Stimulated activated CD4-positive, alpha-beta T cell treated with anti-CD3 and anti-CD28 coated beads, Interleukin-12 subunit alpha, Interleukin-12 subunit beta, amount 100 ng/mL, for 48 hours (primary cell): ENCODE measurements at regions not wholly inside any gene's neighbourhood (a gene's known extent, or its start where the extent isn't known, plus 50 kb on each side); places are given as distances from the start of the nearest gene placed in this dataset.
"Not testable (repeated sequence)": the region's sequence is repeated elsewhere in the genome, so short reads cannot be mapped to it uniquely, and the experiment has no call there.

ENCODE experiments used
- DNase-seq, 3 donors: peaks; one replicate each; pipeline ENCODE4 v3.0.0-alpha.2; 2020; ENCODE audit warnings: low read depth in 2 of 3, low spot score in 1 of 3

- DNase-seq = no peak
Measured at GRCh38 chrX:86887341-86887740, 630.3 kb upstream of the KLHL4 start.

- no peak for DNase-seq
Measured at GRCh38 chrX:86910027-86910426, 607.6 kb upstream of the KLHL4 start.

- no peak for DNase-seq
Measured at GRCh38 chrX:86910602-86911311, 606.8 kb upstream of the KLHL4 start.

- DNase-seq = no peak
Measured at GRCh38 chrX:86914569-86914968, 603.0 kb upstream of the KLHL4 start.

- DNase-seq = no peak
Measured at GRCh38 chrX:86917959-86918358, 599.6 kb upstream of the KLHL4 start.

GRCh38 chrX:86930419-86930818 lies 587.2 kb upstream of the KLHL4 start:
- no peak for DNase-seq

- DNase-seq = no peak
Measured at GRCh38 chrX:86935988-86936387, 581.6 kb upstream of the KLHL4 start.

- peak in 1 of 3 donors; percentile 4 for DNase-seq
Measured at GRCh38 chrX:86946569-86946968, 571.0 kb upstream of the KLHL4 start.

GRCh38 chrX:86964321-86964720 lies 553.3 kb upstream of the KLHL4 start:
- no peak for DNase-seq

GRCh38 chrX:86981326-86981879 lies 536.2 kb upstream of the KLHL4 start:
- DNase-seq = no peak

GRCh38 chrX:86987351-86987750 lies 530.3 kb upstream of the KLHL4 start:
- not testable (repeated sequence) for DNase-seq

- no peak for DNase-seq
Measured at GRCh38 chrX:87003031-87003430, 514.6 kb upstream of the KLHL4 start.

- no peak for DNase-seq
Measured at GRCh38 chrX:87005183-87005582, 512.4 kb upstream of the KLHL4 start.

- no peak for DNase-seq
Measured at GRCh38 chrX:87005885-87006284, 511.7 kb upstream of the KLHL4 start.

- DNase-seq = no peak
Measured at GRCh38 chrX:87006561-87006960, 511.0 kb upstream of the KLHL4 start.

GRCh38 chrX:87017210-87017609 lies 500.4 kb upstream of the KLHL4 start:
- DNase-seq = no peak

- not testable (repeated sequence) for DNase-seq
Measured at GRCh38 chrX:87033115-87033514, 484.5 kb upstream of the KLHL4 start.

GRCh38 chrX:87045352-87045751 lies 472.2 kb upstream of the KLHL4 start:
- DNase-seq = no peak

GRCh38 chrX:87049567-87049966 lies 468.0 kb upstream of the KLHL4 start:
- DNase-seq = no peak

- no peak for DNase-seq
Measured at GRCh38 chrX:87063642-87064041, 454.0 kb upstream of the KLHL4 start.

GRCh38 chrX:87064502-87064901 lies 453.1 kb upstream of the KLHL4 start:
- no peak for DNase-seq

GRCh38 chrX:87067795-87068369 lies 449.7 kb upstream of the KLHL4 start:
- DNase-seq = no peak

GRCh38 chrX:87078231-87078630 lies 439.4 kb upstream of the KLHL4 start:
- DNase-seq = no peak
